ENCODE measurements at regions not wholly inside any gene's neighbourhood (a gene's known extent, or its start where the extent isn't known, plus 50 kb on each side); places are given as distances from the start of the nearest gene placed in this dataset.

DNA sequence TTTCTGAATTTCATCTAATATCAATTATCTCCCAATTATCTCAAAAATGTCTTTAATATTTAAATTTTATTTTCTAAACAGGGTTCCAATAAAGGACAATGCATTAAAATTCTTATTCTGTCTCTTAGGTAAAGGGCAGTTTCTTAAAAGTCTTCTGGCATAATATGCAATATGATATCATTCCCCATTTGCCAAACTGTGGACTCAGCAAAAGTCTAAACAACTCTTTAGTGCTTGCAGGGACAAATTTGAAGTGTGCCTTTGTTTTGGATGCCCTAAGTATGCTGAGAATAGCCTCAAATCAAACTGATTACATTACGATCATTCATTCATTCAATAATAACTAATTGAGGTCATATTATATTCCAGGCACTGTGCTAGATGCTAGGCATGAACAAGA lies 281.0 kb upstream of the KIRREL3 start:
- TF ChIP-seq EZH2 (IDR thresholded peaks at IDR 0.05; ENCODE audit: borderline replicate concordance, control insufficient read depth, low read depth, low read length) (no peak), YY1 (IDR thresholded peaks at IDR 0.05; ENCODE audit: low read depth, low read length) (no peak), CREB1 (IDR thresholded peaks at IDR 0.05; ENCODE audit: low read depth) (no peak), SUZ12 (IDR thresholded peaks at IDR 0.05; ENCODE audit: unreplicated experiment) (no peak), EP300 (IDR thresholded peaks at IDR 0.05; ENCODE audit: borderline replicate concordance in 1 of 2, control insufficient read depth in 1 of 2, low read depth in 2 of 2, low read length in 2 of 2) (no peak), POLR2A (IDR thresholded peaks at IDR 0.05; ENCODE audit: low read depth, low read length) (no peak)
- TF ChIP-seq, protein P1, sequence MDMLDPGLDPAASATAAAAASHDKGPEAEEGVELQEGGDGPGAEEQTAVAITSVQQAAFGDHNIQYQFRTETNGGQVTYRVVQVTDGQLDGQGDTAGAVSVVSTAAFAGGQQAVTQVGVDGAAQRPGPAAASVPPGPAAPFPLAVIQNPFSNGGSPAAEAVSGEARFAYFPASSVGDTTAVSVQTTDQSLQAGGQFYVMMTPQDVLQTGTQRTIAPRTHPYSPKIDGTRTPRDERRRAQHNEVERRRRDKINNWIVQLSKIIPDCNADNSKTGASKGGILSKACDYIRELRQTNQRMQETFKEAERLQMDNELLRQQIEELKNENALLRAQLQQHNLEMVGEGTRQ (IDR thresholded peaks at IDR 0.05; ENCODE audit: borderline replicate concordance, low read depth, low read length): no peak
- TF ChIP-seq, protein P2, sequence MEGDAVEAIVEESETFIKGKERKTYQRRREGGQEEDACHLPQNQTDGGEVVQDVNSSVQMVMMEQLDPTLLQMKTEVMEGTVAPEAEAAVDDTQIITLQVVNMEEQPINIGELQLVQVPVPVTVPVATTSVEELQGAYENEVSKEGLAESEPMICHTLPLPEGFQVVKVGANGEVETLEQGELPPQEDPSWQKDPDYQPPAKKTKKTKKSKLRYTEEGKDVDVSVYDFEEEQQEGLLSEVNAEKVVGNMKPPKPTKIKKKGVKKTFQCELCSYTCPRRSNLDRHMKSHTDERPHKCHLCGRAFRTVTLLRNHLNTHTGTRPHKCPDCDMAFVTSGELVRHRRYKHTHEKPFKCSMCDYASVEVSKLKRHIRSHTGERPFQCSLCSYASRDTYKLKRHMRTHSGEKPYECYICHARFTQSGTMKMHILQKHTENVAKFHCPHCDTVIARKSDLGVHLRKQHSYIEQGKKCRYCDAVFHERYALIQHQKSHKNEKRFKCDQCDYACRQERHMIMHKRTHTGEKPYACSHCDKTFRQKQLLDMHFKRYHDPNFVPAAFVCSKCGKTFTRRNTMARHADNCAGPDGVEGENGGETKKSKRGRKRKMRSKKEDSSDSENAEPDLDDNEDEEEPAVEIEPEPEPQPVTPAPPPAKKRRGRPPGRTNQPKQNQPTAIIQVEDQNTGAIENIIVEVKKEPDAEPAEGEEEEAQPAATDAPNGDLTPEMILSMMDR (IDR thresholded peaks at IDR 0.05 in 2 of 3, conservative IDR thresholded peaks at IDR 0.05 in 1 of 3; ENCODE audit: control insufficient read depth in 2 of 3, extremely low read depth in 1 of 3, insufficient read depth in 1 of 3, low read depth in 3 of 3, low read length in 3 of 3): no peak
- TF ChIP-seq, protein P3, sequence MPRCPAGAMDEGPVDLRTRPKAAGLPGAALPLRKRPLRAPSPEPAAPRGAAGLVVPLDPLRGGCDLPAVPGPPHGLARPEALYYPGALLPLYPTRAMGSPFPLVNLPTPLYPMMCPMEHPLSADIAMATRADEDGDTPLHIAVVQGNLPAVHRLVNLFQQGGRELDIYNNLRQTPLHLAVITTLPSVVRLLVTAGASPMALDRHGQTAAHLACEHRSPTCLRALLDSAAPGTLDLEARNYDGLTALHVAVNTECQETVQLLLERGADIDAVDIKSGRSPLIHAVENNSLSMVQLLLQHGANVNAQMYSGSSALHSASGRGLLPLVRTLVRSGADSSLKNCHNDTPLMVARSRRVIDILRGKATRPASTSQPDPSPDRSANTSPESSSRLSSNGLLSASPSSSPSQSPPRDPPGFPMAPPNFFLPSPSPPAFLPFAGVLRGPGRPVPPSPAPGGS (IDR thresholded peaks at IDR 0.05; ENCODE audit: borderline replicate concordance, insufficient read depth, low read depth, low read length, poor library complexity, severe bottlenecking): no peak

Data from GM12878 (cell line).